Testis (tissue), 2 donors: ENCODE measurements at regions not wholly inside any gene's neighbourhood (a gene's known extent, or its start where the extent isn't known, plus 50 kb on each side); places are given as distances from the start of the nearest gene placed in this dataset.

Experiments used
- POLR2A ChIP-seq: fragments of 450-650 bp; IDR thresholded peaks from one replicate; pipeline ENCODE4 v1.6.1; 2017; ENCODE audit warnings: antibody characterized with exemption, mild to moderate bottlenecking, moderate library complexity
- TF ChIP-seq, protein P1 (sequence below), 3 experiments: fragments of 450-650 bp in 2 of 3; fragments of 200-600 bp in 1 of 3; sonication (generic) in 1 of 3; IDR thresholded peaks; one replicate each; pipeline ENCODE4 v1.5.1; 2016 to 2019; ENCODE audit warnings: antibody characterized with exemption in 3 of 3, mild to moderate bottlenecking in 2 of 3, moderate library complexity in 1 of 3

DNA sequence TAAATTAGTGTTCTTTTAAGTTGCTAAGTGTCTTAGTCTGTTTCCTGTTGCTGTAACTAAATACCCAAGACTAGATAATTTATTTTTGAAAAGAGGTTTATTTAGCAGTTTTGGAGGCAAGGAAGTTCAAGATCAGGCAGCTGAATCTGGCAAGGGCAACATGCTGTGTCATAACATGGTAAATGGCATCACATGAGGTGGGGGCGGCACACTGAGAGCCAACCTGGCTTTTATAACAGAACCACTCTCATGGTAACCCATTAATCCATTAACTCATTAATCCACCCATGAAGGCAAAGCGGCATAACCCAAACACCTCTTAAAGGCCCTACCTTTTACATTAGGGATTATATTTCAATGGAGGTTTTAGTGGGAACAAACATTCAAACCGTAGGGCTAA is 182.2 kb upstream of the GATB start:
- TF ChIP-seq, protein P1, sequence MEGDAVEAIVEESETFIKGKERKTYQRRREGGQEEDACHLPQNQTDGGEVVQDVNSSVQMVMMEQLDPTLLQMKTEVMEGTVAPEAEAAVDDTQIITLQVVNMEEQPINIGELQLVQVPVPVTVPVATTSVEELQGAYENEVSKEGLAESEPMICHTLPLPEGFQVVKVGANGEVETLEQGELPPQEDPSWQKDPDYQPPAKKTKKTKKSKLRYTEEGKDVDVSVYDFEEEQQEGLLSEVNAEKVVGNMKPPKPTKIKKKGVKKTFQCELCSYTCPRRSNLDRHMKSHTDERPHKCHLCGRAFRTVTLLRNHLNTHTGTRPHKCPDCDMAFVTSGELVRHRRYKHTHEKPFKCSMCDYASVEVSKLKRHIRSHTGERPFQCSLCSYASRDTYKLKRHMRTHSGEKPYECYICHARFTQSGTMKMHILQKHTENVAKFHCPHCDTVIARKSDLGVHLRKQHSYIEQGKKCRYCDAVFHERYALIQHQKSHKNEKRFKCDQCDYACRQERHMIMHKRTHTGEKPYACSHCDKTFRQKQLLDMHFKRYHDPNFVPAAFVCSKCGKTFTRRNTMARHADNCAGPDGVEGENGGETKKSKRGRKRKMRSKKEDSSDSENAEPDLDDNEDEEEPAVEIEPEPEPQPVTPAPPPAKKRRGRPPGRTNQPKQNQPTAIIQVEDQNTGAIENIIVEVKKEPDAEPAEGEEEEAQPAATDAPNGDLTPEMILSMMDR (IDR thresholded peaks at IDR 0.05) = no peak
- TF ChIP-seq POLR2A = no peak
